Fibroblast of skin of back (primary cell): ENCODE measurements at regions not wholly inside any gene's neighbourhood (a gene's known extent, or its start where the extent isn't known, plus 50 kb on each side); places are given as distances from the start of the nearest gene placed in this dataset.
"Not testable (repeated sequence)": the region's sequence is repeated elsewhere in the genome, so short reads cannot be mapped to it uniquely, and the experiment has no call there.

ENCODE experiments used
- DNase-seq: peaks from one replicate; pipeline ENCODE4 v3.0.0-alpha.2; 2013

DNA sequence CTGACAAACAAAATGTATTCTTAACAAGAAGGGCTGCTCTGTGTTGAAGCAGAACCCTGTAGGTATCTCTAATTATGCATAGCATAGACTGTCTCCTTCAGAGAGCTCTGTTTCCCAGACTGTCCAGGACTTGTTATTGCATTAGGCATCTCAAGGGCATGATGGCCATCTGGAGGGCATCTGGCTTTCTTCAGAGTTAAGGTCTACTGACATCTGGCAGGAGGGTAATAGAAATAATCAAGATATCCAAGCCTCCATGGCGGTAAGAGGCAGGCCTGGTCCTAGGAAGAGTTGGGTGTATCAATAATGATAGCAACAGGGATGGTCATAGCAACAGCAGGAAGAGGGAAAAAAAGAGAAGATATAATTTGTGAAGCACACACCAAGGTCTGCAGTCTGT is 161.2 kb downstream of the TTC8 start:
- DNase-seq: no peak

GRCh38 chr14:88986146-88986841 is 161.8 kb downstream of the TTC8 start:
- peak; percentile 47 for DNase-seq

- DNase-seq: not testable (repeated sequence)
Observed at GRCh38 chr14:88986908-88987307, 162.5 kb downstream of the TTC8 start.

GRCh38 chr14:88987516-88987915 is 163.1 kb downstream of the TTC8 start:
- DNase-seq: no peak

DNA sequence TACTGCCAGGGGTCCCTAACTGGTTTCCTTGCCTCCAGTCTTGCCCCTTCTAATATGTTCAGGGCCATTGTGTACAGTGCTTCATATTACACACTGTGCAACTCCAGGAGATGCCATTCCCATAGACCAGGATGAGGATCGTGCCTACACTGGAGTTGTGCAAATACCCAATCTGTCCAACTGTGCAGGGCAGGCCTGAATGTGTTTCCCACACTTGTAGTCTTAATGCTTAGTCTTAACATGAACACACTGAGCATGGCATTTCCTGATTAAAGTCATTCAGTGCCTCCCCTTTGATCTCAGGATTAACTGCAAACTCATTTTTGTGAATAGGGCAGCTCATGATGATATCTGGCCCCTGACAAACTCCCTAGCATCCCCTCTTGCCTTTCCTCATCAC is 165.5 kb downstream of the TTC8 start:
- DNase-seq: no peak

GRCh38 chr14:88990856-88991255 is 166.4 kb downstream of the TTC8 start:
- DNase-seq: no peak

- no peak for DNase-seq
Observed at GRCh38 chr14:88992011-88992410, 167.6 kb downstream of the TTC8 start.

DNA sequence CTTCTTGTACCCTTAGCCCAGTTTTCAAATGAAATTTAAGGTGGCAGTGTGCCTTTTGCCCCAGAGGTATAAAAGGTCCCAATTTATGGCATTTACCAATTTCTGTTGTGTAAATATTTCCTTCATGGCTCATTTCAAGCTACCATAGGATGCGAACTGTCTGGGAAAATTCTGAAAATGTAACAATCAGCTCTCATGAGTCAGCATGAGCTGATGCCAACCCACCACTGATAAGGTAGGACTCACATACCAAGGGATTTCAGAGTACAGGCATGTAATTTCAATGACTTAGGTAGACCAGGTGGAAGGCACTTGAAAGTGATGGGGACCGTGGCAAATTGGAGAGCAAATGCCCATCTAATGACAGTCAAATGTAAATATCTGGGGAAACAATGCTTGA is 169.5 kb downstream of the TTC8 start:
- peak; percentile 18 for DNase-seq

DNA sequence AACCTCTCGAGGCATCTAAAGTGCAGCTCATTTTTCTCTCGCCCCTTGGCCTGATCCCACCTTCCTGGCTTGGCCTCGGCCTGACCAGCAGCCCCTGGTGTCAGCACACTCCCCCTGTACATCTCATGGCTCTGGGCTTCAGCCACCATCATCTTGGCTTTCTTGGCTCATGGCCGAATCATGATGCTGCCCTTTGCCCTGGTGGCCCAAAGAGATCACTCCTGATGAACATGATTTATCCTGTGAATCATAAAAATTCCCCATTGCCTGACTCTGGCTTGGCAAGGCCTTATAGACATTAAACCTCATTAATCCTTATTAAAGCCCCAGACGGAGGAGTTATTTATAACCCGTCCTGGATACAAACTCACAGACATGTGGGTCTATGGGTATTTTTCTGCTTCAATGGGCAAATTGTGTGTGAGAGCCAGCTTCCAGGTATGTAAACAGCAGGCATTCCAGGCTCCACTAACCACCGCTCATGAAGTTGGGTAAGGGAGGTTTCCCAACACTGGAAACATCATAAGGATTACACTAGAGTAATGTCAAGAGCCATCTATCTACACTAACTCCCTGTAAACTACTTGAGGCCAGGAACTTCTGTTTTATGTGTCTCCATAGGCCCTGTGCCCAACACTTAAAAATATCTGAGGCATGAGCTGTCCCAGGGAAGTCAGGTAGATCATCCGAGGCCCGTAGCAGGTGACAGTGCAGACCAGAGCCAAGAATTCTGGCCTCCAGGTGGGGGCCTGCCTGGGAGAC is 171.2 kb downstream of the TTC8 start:
- no peak for DNase-seq

- DNase-seq: no peak
Observed at GRCh38 chr14:88998027-88998426, 173.6 kb downstream of the TTC8 start.

DNA sequence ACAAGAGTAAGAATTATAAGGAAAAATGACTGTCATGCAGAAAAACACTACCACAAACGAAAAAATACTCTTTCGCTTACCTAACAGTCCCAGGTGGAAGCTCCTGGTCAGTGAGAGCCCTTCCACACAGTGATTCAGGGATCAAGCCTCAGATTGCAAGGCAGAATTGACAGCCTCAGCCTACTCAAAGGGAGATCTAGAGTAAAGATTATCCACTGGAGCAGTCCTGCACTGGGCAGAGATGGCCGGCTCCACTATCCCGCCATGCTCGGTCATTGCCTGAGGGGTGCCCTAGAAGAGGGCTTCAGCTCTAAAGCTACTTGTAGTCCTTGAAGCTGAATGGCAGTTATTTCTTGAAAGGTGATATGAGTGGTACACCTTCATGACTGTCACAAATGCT is 174.7 kb downstream of the TTC8 start:
- DNase-seq: no peak

DNA sequence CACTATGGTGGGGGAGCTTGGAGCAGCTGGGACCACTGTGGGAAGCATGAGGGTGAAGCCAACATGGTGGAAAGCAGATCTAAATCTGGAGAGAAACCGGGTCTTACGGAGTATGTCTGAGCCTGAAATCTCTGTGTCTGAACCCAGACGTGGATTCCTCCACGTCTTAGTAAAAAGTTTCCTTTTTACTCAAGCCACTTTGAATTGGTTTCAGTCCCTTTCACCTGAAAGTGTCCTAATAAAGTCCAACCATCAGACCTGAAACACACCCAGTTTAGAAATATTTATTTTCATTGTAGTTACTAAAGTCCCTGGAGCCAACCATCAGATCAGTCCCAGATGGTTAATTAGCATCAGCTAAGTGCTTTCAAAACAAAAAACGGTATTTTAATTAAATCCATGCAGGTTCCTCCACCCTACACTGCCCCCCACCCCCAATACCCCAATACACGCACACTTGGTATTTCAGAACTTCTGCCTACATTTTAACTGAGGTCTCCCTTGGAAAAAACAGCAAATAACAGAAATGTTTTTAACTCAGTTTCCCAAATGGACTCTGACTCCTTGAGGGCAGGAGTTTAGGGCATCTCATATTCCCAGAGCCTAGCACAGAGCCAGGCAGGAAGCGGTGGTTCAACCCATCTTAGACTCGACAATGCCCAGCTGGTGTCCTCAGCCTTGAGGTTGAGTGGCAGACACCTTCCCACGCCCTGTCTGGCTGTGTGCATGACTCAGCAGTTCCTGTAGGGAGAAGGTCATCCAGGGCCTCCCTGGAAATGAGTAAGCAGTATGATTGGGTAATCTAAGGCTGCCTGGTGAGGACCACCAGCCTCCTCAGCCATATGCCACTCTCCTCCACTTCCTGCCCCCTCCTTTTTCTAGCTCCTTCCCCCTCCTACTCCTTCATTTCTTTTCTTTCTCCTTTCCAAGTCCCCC is 175.8 kb downstream of the TTC8 start:
- DNase-seq: peak; percentile 94

- DNase-seq: peak; percentile 35
Observed at GRCh38 chr14:89004166-89004565, 179.7 kb downstream of the TTC8 start.

DNA sequence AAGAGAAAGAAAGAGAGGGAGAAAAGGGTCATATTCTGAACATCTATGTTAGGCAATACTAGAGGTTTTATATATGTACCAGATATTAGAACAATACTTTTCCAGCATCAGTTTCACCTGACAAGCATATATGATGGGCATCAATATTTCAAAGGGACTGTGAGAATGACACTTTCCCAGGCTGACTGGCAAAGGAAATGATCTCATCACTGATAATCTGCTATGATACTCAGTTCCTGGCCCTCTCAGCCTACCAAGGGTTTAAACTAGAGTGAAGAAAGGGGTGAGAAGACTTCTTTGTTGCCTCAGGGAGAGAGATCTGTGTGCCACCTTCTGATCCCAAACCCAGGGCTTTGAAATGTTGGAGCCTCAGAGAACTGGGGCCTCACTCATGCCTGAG is 183.5 kb downstream of the TTC8 start:
- no peak for DNase-seq

DNA sequence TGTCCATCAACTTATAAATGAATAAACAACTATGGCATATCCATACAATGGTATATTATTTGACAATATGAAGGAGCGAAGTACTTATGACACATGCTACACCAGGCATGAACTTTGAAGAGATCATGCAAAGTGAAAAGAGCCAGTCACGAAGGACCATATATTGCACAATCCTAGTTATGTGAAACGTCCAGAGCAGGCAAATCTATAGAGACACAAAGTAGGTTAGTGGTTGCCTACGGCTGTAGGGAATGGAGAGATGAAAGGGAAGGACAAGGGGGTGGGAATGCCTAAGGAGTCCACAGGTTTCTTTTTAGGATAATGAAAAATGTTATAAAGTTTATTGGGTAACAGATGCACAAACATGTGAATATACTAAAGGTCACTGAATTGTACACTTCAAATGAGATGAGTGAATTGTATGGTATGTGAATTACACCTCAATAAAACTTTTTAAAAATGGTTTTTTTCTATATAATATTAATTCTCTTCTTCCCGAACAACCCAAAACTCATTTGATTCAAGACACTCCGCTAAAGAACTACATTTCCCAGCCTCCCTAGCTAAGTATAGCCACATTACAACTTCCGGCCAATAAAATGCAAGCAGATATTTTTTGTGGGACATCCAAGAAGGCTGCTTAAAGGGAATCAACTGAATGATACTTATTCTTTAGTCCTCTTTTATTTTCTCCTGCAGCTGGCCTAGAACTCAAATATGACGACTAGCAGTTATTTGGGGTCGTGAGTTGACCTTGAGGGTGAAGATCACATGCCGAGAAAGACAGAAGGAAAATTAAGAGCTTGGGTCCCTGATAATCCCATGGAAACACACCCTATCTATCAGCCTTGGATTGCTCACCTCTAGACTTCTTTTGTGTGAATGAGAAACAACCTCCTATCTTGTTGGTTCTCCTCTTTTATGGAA is 187.2 kb downstream of the TTC8 start:
- no peak for DNase-seq

DNA sequence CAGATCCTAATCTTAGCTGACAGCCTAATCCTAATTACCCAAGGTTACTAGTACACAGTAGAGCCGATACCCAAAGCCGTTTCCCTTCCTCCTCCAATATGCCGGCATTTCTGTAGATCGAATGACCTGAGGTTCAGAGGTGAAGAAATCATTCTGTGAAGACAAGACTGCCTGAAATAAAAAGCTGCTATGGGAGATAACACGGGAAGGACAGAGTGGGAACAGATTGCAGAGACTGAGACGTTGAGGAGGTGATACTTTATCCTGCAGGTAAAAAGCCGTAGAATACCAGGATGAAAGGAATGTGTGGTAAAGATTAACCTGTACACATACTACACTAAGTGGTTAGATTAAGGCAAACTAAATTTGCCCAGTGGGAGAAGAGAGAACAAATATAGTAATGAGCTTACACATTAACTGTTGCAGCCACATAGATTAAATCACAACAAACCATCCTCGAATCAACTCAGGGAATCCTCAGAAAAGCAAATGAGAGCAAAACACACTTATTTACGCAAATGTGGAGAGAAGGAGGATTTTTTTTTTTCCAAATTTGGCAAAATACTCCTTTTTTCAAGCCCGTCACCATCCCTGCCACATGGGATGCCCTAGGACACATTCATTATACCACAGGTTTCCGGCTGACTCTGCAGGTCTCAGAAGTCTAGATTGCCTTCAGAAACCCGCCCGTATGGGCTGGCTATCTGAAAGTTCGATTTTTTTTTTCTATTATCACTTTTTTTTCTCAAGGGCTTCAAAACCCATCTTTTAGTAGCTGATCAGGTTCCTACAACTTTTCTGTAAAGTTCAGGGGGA is 188.0 kb downstream of the TTC8 start:
- no peak for DNase-seq

DNA sequence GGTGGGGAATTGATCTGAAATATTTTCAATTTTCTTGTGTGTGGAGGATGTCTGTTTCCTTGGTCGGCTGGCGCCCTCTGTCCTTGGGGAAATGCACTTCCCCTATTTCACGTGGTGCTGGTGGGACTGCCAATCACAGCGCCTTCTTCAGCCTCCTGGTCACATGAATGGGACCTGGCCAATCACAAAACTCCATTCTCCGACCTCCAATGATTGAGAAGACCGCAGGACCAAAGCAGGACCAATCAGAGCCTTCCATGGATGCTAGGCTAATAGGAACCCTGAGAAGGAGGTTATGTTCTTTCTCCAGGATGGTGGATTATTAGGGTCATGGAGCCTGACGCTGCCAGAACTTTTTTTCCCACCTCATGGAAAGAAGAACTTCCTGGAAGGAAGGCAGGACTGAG is 188.7 kb downstream of the TTC8 start:
- DNase-seq: peak; percentile 30

DNA sequence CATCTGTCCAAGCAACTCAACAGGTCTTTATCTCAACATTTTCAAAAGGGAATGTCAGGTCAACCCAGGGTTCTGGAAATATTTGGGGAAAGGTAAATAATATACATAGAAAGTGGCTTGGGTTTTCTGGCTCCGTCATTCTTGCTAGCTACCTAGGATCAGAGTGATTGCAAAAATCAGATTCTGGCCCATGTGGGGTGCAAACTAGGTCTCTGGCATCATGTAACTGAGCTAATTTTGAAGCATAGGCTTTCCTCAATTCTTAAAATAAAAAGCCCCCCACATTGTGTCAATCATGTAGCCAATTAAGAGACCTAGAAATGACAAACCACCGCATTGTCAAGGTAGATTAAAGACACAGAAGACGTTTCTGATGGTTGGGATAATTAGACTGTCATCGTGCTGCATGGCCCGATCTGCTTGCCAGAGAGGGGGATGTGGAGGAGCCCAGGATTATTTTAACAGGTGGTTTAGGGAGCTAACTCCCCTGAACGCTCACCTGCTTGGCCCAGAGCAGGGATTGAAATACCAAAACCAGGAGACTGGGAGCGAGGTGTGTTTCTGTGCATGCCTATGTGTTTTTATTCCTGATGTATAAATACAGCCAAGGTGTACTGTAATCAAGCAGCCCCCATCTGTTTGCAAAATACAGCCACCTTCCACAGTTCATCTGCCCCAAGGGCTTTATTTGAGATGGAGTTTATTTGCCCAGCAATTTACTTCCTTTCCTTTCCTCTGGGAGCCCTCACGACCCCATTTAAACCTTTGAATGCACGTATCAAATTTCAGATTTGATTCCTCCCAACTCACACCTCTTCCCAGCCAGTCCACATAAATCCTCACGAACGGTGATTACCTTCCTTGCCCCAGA is 189.5 kb downstream of the TTC8 start:
- DNase-seq: no peak

GRCh38 chr14:89014569-89014850 is 190.1 kb downstream of the TTC8 start:
- DNase-seq: no peak

DNA sequence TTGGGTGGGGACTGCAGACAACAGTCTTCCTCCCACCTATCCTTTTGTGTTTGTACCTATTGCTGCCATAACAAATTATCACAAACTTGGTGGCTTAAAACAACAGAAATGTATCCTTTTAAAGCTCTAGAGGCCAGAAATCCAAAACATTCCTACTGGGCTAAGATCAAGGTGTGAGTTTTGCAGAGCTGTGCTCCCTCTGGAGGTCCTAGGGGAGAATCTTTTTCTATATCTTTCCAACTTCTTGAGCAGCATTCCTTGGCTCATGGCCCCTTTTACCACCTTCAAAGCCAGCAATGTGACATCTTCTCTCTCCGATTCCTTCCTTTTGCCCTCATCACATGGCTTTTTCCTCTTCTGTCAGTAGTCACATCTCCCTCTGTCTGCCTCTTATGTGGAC is 190.6 kb downstream of the TTC8 start:
- no peak for DNase-seq
